Transverse colon (tissue), 4 donors: ENCODE measurements at regions not wholly inside any gene's neighbourhood (a gene's known extent, or its start where the extent isn't known, plus 50 kb on each side); places are given as distances from the start of the nearest gene placed in this dataset.

Source experiments
- EP300 ChIP-seq: sonication (generic); formaldehyde crosslinking; IDR thresholded peaks from one replicate; pipeline ENCODE4 v1.6.1; 2017; ENCODE audit warnings: antibody characterized with exemption, low read depth
- POLR2A ChIP-seq: fragments of 450-650 bp; IDR thresholded peaks from one replicate; pipeline ENCODE4 v1.6.1; 2016; ENCODE audit warnings: antibody characterized with exemption, mild to moderate bottlenecking, moderate library complexity
- POLR2AphosphoS5 ChIP-seq, 3 donors: sonication (generic); formaldehyde crosslinking; IDR thresholded peaks; one replicate each; pipeline ENCODE4 v1.6.1; 2016; ENCODE audit warnings: antibody characterized with exemption in 3 of 3
- TF ChIP-seq, protein P1 (sequence below), 5 experiments: fragments of 200-600 bp in 3 of 5; fragments of 450-650 bp in 2 of 5; sonication (generic) in 3 of 5; IDR thresholded peaks; 1 replicate in 2 of 5; 2 replicates in 3 of 5; pipeline ENCODE4 v1.5.1; 2016 to 2017; ENCODE audit warnings: antibody characterized with exemption in 5 of 5, inconsistent platforms in 3 of 5, mild to moderate bottlenecking in 2 of 5, moderate library complexity in 1 of 5

DNA sequence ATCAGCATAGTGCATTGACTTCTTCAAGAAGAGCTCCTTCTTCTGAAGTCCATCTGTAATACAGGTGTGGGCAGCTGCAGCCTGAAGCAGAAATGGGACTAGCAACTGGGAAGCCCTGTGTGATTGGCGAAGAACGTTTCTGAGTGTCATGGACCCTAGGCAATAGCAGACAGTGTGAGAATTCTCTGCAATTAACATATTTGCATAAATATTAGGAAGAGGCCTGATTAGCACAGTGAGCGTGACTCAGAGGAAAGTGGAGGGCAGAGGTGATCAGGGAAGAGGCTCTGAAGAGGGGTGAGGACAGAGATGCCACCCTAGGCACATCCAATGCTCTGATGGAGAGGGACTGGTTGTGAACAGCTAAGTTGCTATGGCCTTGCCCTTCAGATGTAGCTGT is 171.2 kb upstream of the ZBED5 start:
- TF ChIP-seq, protein P1, sequence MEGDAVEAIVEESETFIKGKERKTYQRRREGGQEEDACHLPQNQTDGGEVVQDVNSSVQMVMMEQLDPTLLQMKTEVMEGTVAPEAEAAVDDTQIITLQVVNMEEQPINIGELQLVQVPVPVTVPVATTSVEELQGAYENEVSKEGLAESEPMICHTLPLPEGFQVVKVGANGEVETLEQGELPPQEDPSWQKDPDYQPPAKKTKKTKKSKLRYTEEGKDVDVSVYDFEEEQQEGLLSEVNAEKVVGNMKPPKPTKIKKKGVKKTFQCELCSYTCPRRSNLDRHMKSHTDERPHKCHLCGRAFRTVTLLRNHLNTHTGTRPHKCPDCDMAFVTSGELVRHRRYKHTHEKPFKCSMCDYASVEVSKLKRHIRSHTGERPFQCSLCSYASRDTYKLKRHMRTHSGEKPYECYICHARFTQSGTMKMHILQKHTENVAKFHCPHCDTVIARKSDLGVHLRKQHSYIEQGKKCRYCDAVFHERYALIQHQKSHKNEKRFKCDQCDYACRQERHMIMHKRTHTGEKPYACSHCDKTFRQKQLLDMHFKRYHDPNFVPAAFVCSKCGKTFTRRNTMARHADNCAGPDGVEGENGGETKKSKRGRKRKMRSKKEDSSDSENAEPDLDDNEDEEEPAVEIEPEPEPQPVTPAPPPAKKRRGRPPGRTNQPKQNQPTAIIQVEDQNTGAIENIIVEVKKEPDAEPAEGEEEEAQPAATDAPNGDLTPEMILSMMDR (IDR thresholded peaks at IDR 0.05) = no peak
- TF ChIP-seq POLR2A (no peak), EP300 (no peak), POLR2AphosphoS5 (IDR thresholded peaks at IDR 0.05) (no peak)
